HEK293T (cell line): ENCODE measurements at regions not wholly inside any gene's neighbourhood (a gene's known extent, or its start where the extent isn't known, plus 50 kb on each side); places are given as distances from the start of the nearest gene placed in this dataset.

Source experiments
- ARNT ChIP-seq: fragments of 450-650 bp; IDR thresholded peaks from 2 replicates; pipeline ENCODE4 v1.6.1; 2017; ENCODE audit warnings: mild to moderate bottlenecking
- FOXK2 ChIP-seq: fragments of 450-650 bp; IDR thresholded peaks from 2 replicates; pipeline ENCODE4 v1.6.1; 2016; ENCODE audit warnings: mild to moderate bottlenecking
- HDGF ChIP-seq: fragments of 450-650 bp; IDR thresholded peaks from 2 replicates; pipeline ENCODE4 v1.6.1; 2017; ENCODE audit warnings: antibody characterized with exemption, borderline replicate concordance
- SP1 ChIP-seq: fragments of 450-650 bp; IDR thresholded peaks from 2 replicates; pipeline ENCODE4 v1.6.1; 2017
- TARDBP ChIP-seq: fragments of 450-650 bp; IDR thresholded peaks from 2 replicates; pipeline ENCODE4 v1.6.1; 2016

DNA sequence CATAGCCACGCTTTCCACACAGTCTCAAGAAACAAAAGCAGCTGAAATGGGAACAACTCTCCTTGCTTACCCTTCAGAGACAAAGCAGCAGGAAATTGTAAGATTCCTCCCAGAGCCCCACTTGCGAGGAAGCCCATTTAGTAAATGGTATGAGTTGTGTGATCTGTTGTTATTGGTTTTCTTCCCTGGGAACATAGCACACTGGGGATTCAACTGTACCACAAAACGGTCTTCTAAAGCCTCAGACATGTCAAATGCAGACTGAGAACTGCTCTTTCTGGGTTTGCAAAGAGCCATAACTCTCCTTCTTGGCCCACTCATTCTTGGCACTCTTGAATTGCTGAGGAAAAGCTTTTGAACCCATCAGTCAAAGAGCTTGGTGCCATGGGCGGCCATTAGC is 101.0 kb upstream of the COL8A1 start:
- TF ChIP-seq TARDBP (no peak), ARNT (no peak), FOXK2 (no peak), SP1 (no peak), HDGF (no peak)
